ENCODE measurements at regions not wholly inside any gene's neighbourhood (a gene's known extent, or its start where the extent isn't known, plus 50 kb on each side); places are given as distances from the start of the nearest gene placed in this dataset.
"Not testable (repeated sequence)": the region's sequence is repeated elsewhere in the genome, so short reads cannot be mapped to it uniquely, and the experiment has no call there.

DNA sequence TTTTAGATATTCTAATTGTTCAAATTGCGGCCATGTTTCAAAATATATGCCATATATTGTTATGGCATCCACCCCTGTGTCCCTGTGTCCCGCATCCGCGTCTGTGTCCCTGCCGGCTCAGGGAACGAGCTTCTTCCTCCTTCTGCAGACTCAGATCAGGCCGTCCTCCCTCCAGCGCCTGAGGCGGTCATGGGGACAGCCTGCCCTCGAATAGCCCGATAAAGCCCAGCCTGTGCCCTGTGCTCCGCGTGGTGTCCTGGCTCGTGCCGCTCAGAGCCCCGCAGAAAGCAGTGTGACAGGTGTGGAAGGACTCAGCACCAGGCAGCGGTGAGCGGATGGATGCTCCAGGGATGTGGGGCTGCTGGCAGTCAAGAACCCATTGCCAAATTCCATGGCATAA, 663.4 kb upstream of the DEFB115 start:
- Histone ChIP-seq H3K27ac (ENCODE audit: low read depth, low read length, poor library complexity, severe bottlenecking) (no peak overlapping the region), H3K27me3 (ENCODE audit: insufficient read depth, low read length) (no peaks in the 10 kb centered on the region), H3K79me2 (ENCODE audit: insufficient read depth, low read length) (no peaks in the 10 kb centered on the region), H3K36me3 (ENCODE audit: insufficient read depth, low read length) (no peaks in the 10 kb centered on the region), H2AFZ (ENCODE audit: low read length) (no peak overlapping the region), H4K20me1 (ENCODE audit: insufficient read depth, low read length) (no peaks in the 10 kb centered on the region), H3K9me2 (ENCODE audit: low read depth, low read length) (no peaks in the 10 kb centered on the region), H3K4me1 (ENCODE audit: insufficient read depth, low read length, severe bottlenecking) (no peaks in the 10 kb centered on the region), H3K4me3 (ENCODE audit: low read depth, low read length, poor library complexity, severe bottlenecking) (no peak overlapping the region), H3K9ac (ENCODE audit: low read length) (no peak overlapping the region), H3F3A (ENCODE audit: insufficient read depth, low read length) (no peaks in the 10 kb centered on the region), H3K9me3 (ENCODE audit: low read length) (no peaks in the 10 kb centered on the region), H3K4me2 (ENCODE audit: low read length) (no peak overlapping the region)
- TF ChIP-seq EZH2 (IDR thresholded peaks at IDR 0.05; ENCODE audit: borderline replicate concordance, low read length) = no peak
- TF ChIP-seq, protein P1, sequence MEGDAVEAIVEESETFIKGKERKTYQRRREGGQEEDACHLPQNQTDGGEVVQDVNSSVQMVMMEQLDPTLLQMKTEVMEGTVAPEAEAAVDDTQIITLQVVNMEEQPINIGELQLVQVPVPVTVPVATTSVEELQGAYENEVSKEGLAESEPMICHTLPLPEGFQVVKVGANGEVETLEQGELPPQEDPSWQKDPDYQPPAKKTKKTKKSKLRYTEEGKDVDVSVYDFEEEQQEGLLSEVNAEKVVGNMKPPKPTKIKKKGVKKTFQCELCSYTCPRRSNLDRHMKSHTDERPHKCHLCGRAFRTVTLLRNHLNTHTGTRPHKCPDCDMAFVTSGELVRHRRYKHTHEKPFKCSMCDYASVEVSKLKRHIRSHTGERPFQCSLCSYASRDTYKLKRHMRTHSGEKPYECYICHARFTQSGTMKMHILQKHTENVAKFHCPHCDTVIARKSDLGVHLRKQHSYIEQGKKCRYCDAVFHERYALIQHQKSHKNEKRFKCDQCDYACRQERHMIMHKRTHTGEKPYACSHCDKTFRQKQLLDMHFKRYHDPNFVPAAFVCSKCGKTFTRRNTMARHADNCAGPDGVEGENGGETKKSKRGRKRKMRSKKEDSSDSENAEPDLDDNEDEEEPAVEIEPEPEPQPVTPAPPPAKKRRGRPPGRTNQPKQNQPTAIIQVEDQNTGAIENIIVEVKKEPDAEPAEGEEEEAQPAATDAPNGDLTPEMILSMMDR (IDR thresholded peaks at IDR 0.05; ENCODE audit: low read length) = no peak

GRCh38 chr20:30595698-30596097, 661.8 kb upstream of the DEFB115 start:
- Histone ChIP-seq H3K27ac (ENCODE audit: low read depth, low read length, poor library complexity, severe bottlenecking) (no peak overlapping the region), H3K9ac (ENCODE audit: low read length) (no peak overlapping the region), H3K9me2 (ENCODE audit: low read depth, low read length) (no peaks in the 10 kb centered on the region), H3K4me1 (ENCODE audit: insufficient read depth, low read length, severe bottlenecking) (no peaks in the 10 kb centered on the region), H3K9me3 (ENCODE audit: low read length) (no peaks in the 10 kb centered on the region), H3K4me3 (ENCODE audit: low read depth, low read length, poor library complexity, severe bottlenecking) (no peak overlapping the region), H2AFZ (ENCODE audit: low read length) (no peak overlapping the region), H3K79me2 (ENCODE audit: insufficient read depth, low read length) (no peaks in the 10 kb centered on the region), H3K4me2 (ENCODE audit: low read length) (no peak overlapping the region), H3K27me3 (ENCODE audit: insufficient read depth, low read length) (no peaks in the 10 kb centered on the region), H3K36me3 (ENCODE audit: insufficient read depth, low read length) (no peaks in the 10 kb centered on the region), H4K20me1 (ENCODE audit: insufficient read depth, low read length) (no peaks in the 10 kb centered on the region), H3F3A (ENCODE audit: insufficient read depth, low read length) (no peaks in the 10 kb centered on the region)
- TF ChIP-seq, protein P1 (IDR thresholded peaks at IDR 0.05; ENCODE audit: low read length) = no peak
- no peak for TF ChIP-seq EZH2 (IDR thresholded peaks at IDR 0.05; ENCODE audit: borderline replicate concordance, low read length)

- not testable (repeated sequence) for H3F3A ChIP-seq (ENCODE audit: insufficient read depth, low read length)
Observed at GRCh38 chr20:30597429-30597828, 660.0 kb upstream of the DEFB115 start.

GRCh38 chr20:30598460-30599230, 658.8 kb upstream of the DEFB115 start:
- Histone ChIP-seq H3K4me3 (ENCODE audit: low read depth, low read length, poor library complexity, severe bottlenecking) (no peak overlapping the region), H3K27ac (ENCODE audit: low read depth, low read length, poor library complexity, severe bottlenecking) (no peak overlapping the region), H3K9ac (ENCODE audit: low read length) (no peak overlapping the region), H3K79me2 (ENCODE audit: insufficient read depth, low read length) (no peaks in the 10 kb centered on the region), H3K9me3 (ENCODE audit: low read length) (no peaks in the 10 kb centered on the region), H3F3A (ENCODE audit: insufficient read depth, low read length) (no peaks in the 10 kb centered on the region), H4K20me1 (ENCODE audit: insufficient read depth, low read length) (no peaks in the 10 kb centered on the region), H3K4me1 (ENCODE audit: insufficient read depth, low read length, severe bottlenecking) (no peaks in the 10 kb centered on the region), H2AFZ (ENCODE audit: low read length) (no peak overlapping the region), H3K9me2 (ENCODE audit: low read depth, low read length) (no peaks in the 10 kb centered on the region), H3K4me2 (ENCODE audit: low read length) (no peak overlapping the region), H3K27me3 (ENCODE audit: insufficient read depth, low read length) (no peaks in the 10 kb centered on the region), H3K36me3 (ENCODE audit: insufficient read depth, low read length) (no peaks in the 10 kb centered on the region)
- TF ChIP-seq, protein P1 (IDR thresholded peaks at IDR 0.05; ENCODE audit: low read length) = no peak
- TF ChIP-seq EZH2 (IDR thresholded peaks at IDR 0.05; ENCODE audit: borderline replicate concordance, low read length) = no peak

More at GRCh38 chr20:30597429-30597828, 660.0 kb upstream of the DEFB115 start:
- not testable (repeated sequence) for H3K9me3 ChIP-seq (ENCODE audit: low read length); H2AFZ ChIP-seq (ENCODE audit: low read length); H3K9me2 ChIP-seq (ENCODE audit: low read depth, low read length); H3K27me3 ChIP-seq (ENCODE audit: insufficient read depth, low read length); H4K20me1 ChIP-seq (ENCODE audit: insufficient read depth, low read length); H3K4me2 ChIP-seq (ENCODE audit: low read length); H3K79me2 ChIP-seq (ENCODE audit: insufficient read depth, low read length); H3K9ac ChIP-seq (ENCODE audit: low read length); H3K4me1 ChIP-seq (ENCODE audit: insufficient read depth, low read length, severe bottlenecking); H3K36me3 ChIP-seq (ENCODE audit: insufficient read depth, low read length); H3K27ac ChIP-seq (ENCODE audit: low read depth, low read length, poor library complexity, severe bottlenecking); H3K4me3 ChIP-seq (ENCODE audit: low read depth, low read length, poor library complexity, severe bottlenecking)
